ENCODE measurements at regions not wholly inside any gene's neighbourhood (a gene's known extent, or its start where the extent isn't known, plus 50 kb on each side); places are given as distances from the start of the nearest gene placed in this dataset.

DNA sequence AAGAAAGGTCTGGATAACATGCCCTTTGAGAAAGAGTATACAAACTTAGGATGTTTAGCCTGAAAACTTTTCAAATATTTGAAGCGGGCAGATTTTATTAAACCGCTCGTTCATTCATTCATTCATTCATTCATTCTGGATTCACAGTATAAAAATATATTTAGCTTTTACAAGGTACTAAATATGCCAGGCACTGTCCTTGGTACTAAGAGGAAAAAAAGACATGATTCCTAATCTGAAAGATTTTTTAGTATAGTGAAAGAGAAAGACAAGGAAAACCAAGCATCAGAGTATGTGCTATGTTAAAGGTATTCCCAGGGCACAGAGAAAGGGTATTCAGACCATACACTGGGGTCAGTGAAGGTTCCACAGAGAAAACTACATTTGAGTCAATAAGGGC is 299.7 kb downstream of the BCAT1 start:
- no peak for TF ChIP-seq POLR2A (IDR thresholded peaks at IDR 0.05)
- TF ChIP-seq, protein P1, sequence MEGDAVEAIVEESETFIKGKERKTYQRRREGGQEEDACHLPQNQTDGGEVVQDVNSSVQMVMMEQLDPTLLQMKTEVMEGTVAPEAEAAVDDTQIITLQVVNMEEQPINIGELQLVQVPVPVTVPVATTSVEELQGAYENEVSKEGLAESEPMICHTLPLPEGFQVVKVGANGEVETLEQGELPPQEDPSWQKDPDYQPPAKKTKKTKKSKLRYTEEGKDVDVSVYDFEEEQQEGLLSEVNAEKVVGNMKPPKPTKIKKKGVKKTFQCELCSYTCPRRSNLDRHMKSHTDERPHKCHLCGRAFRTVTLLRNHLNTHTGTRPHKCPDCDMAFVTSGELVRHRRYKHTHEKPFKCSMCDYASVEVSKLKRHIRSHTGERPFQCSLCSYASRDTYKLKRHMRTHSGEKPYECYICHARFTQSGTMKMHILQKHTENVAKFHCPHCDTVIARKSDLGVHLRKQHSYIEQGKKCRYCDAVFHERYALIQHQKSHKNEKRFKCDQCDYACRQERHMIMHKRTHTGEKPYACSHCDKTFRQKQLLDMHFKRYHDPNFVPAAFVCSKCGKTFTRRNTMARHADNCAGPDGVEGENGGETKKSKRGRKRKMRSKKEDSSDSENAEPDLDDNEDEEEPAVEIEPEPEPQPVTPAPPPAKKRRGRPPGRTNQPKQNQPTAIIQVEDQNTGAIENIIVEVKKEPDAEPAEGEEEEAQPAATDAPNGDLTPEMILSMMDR (IDR thresholded peaks at IDR 0.05): no peak
